HEK293 (cell line): ENCODE measurements at regions not wholly inside any gene's neighbourhood (a gene's known extent, or its start where the extent isn't known, plus 50 kb on each side); places are given as distances from the start of the nearest gene placed in this dataset.

Source experiments
- CTCF ChIA-PET: fragments of 350-600 bp; formaldehyde crosslinking; extraction: SDS; loops from one replicate; lab custom pipeline; 2021; ENCODE audit warnings: antibody characterized with exemption; lab: Yijun Ruan, JAX
- POLR2A ChIA-PET: fragments of 300-600 bp; formaldehyde crosslinking; extraction: SDS; loops from one replicate; lab custom pipeline; 2020; ENCODE audit warnings: antibody characterized with exemption, inconsistent platforms; lab: Yijun Ruan, JAX
- H3K27ac ChIP-seq: fragments of 200-500 bp; sonication (Bioruptor generic); 2 replicates; pipeline ENCODE4 v1.5.1; 2014; ENCODE audit warnings: low read depth, low read length, control low read depth, inconsistent platforms; ENCODE audit errors: extremely low read depth
- H3K36me3 ChIP-seq, 2 experiments: fragments of 200-500 bp in 1 of 2; sonication (Bioruptor generic) in 1 of 2; 1 replicate in 1 of 2; 2 replicates in 1 of 2; pipeline ENCODE4 v1.5.1; 2014 to 2017; ENCODE audit warnings: inconsistent platforms in 2 of 2, low read length in 2 of 2; ENCODE audit not compliant: control insufficient read depth in 2 of 2, insufficient read depth in 1 of 2
- H3K4me1 ChIP-seq: fragments of 200-500 bp; sonication (Bioruptor generic); 2 replicates; pipeline ENCODE4 v1.5.1; 2014; ENCODE audit warnings: mild to moderate bottlenecking, low read length, inconsistent platforms; ENCODE audit not compliant: control insufficient read depth, insufficient read depth
- H3K4me3 ChIP-seq: 2 replicates; pipeline ENCODE4 v1.5.1; 2011; ENCODE audit warnings: low read depth, mild to moderate bottlenecking, control low read depth, low read length, moderate library complexity
- H3K9me3 ChIP-seq: fragments of 200-500 bp; sonication (Bioruptor generic); 2 replicates; pipeline ENCODE4 v1.5.1; 2014; ENCODE audit warnings: low read depth, low read length, inconsistent platforms; ENCODE audit not compliant: control insufficient read depth, insufficient read depth
- EGR2 ChIP-seq: fragments of 450-650 bp; formaldehyde crosslinking; IDR thresholded peaks from 2 replicates; pipeline ENCODE4 v1.5.1; 2016; ENCODE audit warnings: low read depth, missing biosample characterization, missing genetic modification characterization
- KLF16 ChIP-seq: fragments of 450-650 bp; formaldehyde crosslinking; IDR thresholded peaks from 2 replicates; pipeline ENCODE4 v1.5.1; 2017; ENCODE audit warnings: missing biosample characterization, missing genetic modification characterization
- KLF9 ChIP-seq: fragments of 450-650 bp; formaldehyde crosslinking; IDR thresholded peaks from 2 replicates; pipeline ENCODE4 v1.5.1; 2016; ENCODE audit warnings: missing biosample characterization, missing genetic modification characterization, low read depth
- MEIS1 ChIP-seq: sonication (generic); formaldehyde crosslinking; IDR thresholded peaks from 2 replicates; pipeline ENCODE4 v1.8.1; 2022; ENCODE audit warnings: missing genetic modification reagents, mild to moderate bottlenecking, borderline replicate concordance
- MYNN ChIP-seq: fragments of 450-650 bp; formaldehyde crosslinking; IDR thresholded peaks from 2 replicates; pipeline ENCODE4 v1.5.1; 2016; ENCODE audit warnings: missing biosample characterization, missing genetic modification characterization, borderline replicate concordance
- SCRT1 ChIP-seq: fragments of 450-650 bp; formaldehyde crosslinking; IDR thresholded peaks from 2 replicates; pipeline ENCODE4 v1.5.1; 2016; ENCODE audit warnings: missing biosample characterization, missing genetic modification characterization, borderline replicate concordance
- SCRT2 ChIP-seq: fragments of 450-650 bp; formaldehyde crosslinking; IDR thresholded peaks from 2 replicates; pipeline ENCODE4 v1.5.1; 2016; ENCODE audit warnings: missing biosample characterization, missing genetic modification characterization
- TCF7L2 ChIP-seq: IDR thresholded peaks from 2 replicates; pipeline ENCODE4 v1.6.1; 2011; ENCODE audit warnings: low read depth, mild to moderate bottlenecking, inconsistent platforms, low read length, moderate library complexity, borderline replicate concordance
- TRIM28 ChIP-seq: IDR thresholded peaks from 2 replicates; pipeline ENCODE4 v1.6.1; 2011; ENCODE audit warnings: low read length, control low read depth, borderline replicate concordance
- ZBTB1 ChIP-seq: fragments of 450-650 bp; formaldehyde crosslinking; IDR thresholded peaks from 2 replicates; pipeline ENCODE4 v1.5.1; 2016; ENCODE audit warnings: missing biosample characterization, missing genetic modification characterization
- ZBTB21 ChIP-seq: fragments of 450-650 bp; formaldehyde crosslinking; IDR thresholded peaks from 2 replicates; pipeline ENCODE4 v1.5.1; 2017; ENCODE audit warnings: missing biosample characterization, missing genetic modification characterization
- ZBTB7A ChIP-seq: fragments of 450-650 bp; formaldehyde crosslinking; IDR thresholded peaks from 2 replicates; pipeline ENCODE4 v1.5.1; 2016; ENCODE audit warnings: low read depth, missing biosample characterization, missing genetic modification characterization
- ZFHX2 ChIP-seq: fragments of 450-650 bp; formaldehyde crosslinking; conservative IDR thresholded peaks from 2 replicates; pipeline ENCODE4 v1.5.1; 2016; ENCODE audit warnings: missing biosample characterization, missing genetic modification characterization
- ZFP3 ChIP-seq: fragments of 450-650 bp; formaldehyde crosslinking; IDR thresholded peaks from 2 replicates; pipeline ENCODE4 v1.5.1; 2016; ENCODE audit warnings: low read depth, missing biosample characterization, missing genetic modification characterization
- ZNF174 ChIP-seq: fragments of 450-650 bp; formaldehyde crosslinking; IDR thresholded peaks from 2 replicates; pipeline ENCODE4 v1.5.0; 2017; ENCODE audit warnings: missing biosample characterization, mild to moderate bottlenecking, missing genetic modification characterization
- ZNF202 ChIP-seq: fragments of 450-650 bp; formaldehyde crosslinking; IDR thresholded peaks from 2 replicates; pipeline ENCODE4 v1.5.1; 2016; ENCODE audit warnings: missing biosample characterization, missing genetic modification characterization, borderline replicate concordance
- ZNF292 ChIP-seq: fragments of 450-650 bp; formaldehyde crosslinking; IDR thresholded peaks from 2 replicates; pipeline ENCODE4 v1.5.1; 2016; ENCODE audit warnings: low read depth, missing biosample characterization, missing genetic modification characterization, borderline replicate concordance
- ZNF366 ChIP-seq: fragments of 450-650 bp; formaldehyde crosslinking; conservative IDR thresholded peaks from 2 replicates; pipeline ENCODE4 v1.5.1; 2016; ENCODE audit warnings: missing biosample characterization, missing genetic modification characterization
- ZNF473 ChIP-seq: fragments of 450-650 bp; formaldehyde crosslinking; IDR thresholded peaks from 2 replicates; pipeline ENCODE4 v1.5.1; 2017; ENCODE audit warnings: missing biosample characterization, missing genetic modification characterization
- ZNF626 ChIP-seq: fragments of 450-650 bp; sonication (Bioruptor Pico); formaldehyde crosslinking; IDR thresholded peaks from 2 replicates; pipeline ENCODE4 v1.5.1; 2018; ENCODE audit warnings: missing biosample characterization, missing genetic modification characterization, inconsistent platforms
- ZNF776 ChIP-seq: fragments of 450-650 bp; formaldehyde crosslinking; IDR thresholded peaks from 2 replicates; pipeline ENCODE4 v1.5.0; 2017; ENCODE audit warnings: missing biosample characterization, missing genetic modification characterization, borderline replicate concordance
- ZNF777 ChIP-seq: fragments of 450-650 bp; formaldehyde crosslinking; IDR thresholded peaks from 2 replicates; pipeline ENCODE4 v1.5.1; 2017; ENCODE audit warnings: missing biosample characterization, missing genetic modification characterization, borderline replicate concordance
- ZSCAN23 ChIP-seq: fragments of 450-650 bp; formaldehyde crosslinking; IDR thresholded peaks from 2 replicates; pipeline ENCODE4 v1.5.1; 2016; ENCODE audit warnings: missing biosample characterization, missing genetic modification characterization
- TF ChIP-seq, protein P1 (sequence below): fragments of 450-650 bp; formaldehyde crosslinking; IDR thresholded peaks from 2 replicates; pipeline ENCODE4 v1.5.1; 2017; ENCODE audit warnings: missing biosample characterization, missing genetic modification characterization
- TF ChIP-seq, protein P2 (sequence below): fragments of 450-650 bp; formaldehyde crosslinking; IDR thresholded peaks from 2 replicates; pipeline ENCODE4 v1.5.1; 2017; ENCODE audit warnings: missing biosample characterization, missing genetic modification characterization
- TF ChIP-seq, protein P3 (sequence below): fragments of 450-650 bp; formaldehyde crosslinking; IDR thresholded peaks from 2 replicates; pipeline ENCODE4 v1.5.1; 2016; ENCODE audit warnings: missing biosample characterization, missing genetic modification characterization, borderline replicate concordance

DNA sequence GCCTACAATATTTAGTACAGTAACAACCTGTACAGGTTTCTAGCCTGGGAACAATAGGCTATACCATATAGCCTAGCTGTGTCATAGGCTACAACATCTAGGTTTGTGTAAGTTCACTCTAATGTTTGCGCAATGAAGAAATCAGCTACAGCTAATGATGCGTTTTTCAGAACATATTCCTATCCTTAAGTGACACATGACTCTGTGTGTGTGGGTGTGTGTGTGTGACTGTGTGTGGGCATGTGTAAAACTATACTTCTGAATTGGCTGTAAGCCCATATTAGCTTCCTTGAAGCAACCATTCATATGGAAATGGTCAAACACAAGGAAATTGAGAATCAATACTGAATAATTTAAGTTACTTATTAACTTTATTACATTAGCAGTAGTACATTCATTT, 120.8 kb upstream of the SULT1C3 start:
- ChIA-PET POLR2A (no interaction called here), CTCF (no interaction called here)
- H3K4me3 ChIP-seq, result no peak overlapping the region
- H3K9me3 ChIP-seq, result no peaks in the 10 kb centered on the region
- no peaks in the 10 kb centered on the region for H3K36me3 ChIP-seq
- H3K4me1 ChIP-seq, result no peaks in the 10 kb centered on the region
- no peak overlapping the region for H3K27ac ChIP-seq
- TF ChIP-seq EGR2 (tag by site-specific recombination) (peak; percentile 37; the same call in 1 of the 2 replicates), ZBTB7A (no peak), SCRT2 (no peak), ZNF777 (tag by site-specific recombination) (no peak), TCF7L2 (no peak), ZSCAN23 (tag by site-specific recombination) (no peak), ZFHX2 (tag by site-specific recombination) (0 out of 2 replicates have a peak, but pooled peaks have one; percentile 17)
- TF ChIP-seq, all 188 proteins: peak for 2

DNA sequence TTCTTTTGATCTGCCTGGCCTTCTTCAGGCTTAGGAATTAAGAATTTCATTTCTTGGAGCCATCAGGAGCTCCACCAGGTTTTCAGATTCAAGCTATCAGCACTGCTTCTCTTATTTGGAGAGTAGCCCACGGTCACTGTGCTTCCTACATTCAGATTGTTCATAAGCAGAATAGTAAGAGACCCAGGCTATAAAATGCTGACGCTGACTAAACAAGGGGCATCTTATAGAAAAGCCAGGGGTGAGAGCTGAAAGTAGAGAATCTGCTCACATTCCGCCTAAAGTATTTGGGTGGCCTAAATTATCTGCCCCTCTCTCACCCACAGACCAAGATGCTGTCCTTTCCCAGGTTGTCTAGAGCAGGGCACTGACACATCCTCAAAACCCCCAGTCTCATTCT, 120.3 kb upstream of the SULT1C3 start:
- no peak for TF ChIP-seq MEIS1 (CRISPR knock-in tag)
- TF ChIP-seq ZNF174 (tag by site-specific recombination), result no peak
- no peak for TF ChIP-seq KLF16 (tag by site-specific recombination)
- TF ChIP-seq, protein P1, sequence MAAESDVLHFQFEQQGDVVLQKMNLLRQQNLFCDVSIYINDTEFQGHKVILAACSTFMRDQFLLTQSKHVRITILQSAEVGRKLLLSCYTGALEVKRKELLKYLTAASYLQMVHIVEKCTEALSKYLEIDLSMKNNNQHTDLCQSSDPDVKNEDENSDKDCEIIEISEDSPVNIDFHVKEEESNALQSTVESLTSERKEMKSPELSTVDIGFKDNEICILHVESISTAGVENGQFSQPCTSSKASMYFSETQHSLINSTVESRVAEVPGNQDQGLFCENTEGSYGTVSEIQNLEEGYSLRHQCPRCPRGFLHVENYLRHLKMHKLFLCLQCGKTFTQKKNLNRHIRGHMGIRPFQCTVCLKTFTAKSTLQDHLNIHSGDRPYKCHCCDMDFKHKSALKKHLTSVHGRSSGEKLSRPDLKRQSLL (tag by site-specific recombination), result no peak
- TF ChIP-seq ZNF776 (tag by site-specific recombination), result no peak
- TF ChIP-seq ZBTB21 (tag by site-specific recombination), result no peak
- no peak for TF ChIP-seq SCRT1 (tag by site-specific recombination)
- TF ChIP-seq, protein P2, sequence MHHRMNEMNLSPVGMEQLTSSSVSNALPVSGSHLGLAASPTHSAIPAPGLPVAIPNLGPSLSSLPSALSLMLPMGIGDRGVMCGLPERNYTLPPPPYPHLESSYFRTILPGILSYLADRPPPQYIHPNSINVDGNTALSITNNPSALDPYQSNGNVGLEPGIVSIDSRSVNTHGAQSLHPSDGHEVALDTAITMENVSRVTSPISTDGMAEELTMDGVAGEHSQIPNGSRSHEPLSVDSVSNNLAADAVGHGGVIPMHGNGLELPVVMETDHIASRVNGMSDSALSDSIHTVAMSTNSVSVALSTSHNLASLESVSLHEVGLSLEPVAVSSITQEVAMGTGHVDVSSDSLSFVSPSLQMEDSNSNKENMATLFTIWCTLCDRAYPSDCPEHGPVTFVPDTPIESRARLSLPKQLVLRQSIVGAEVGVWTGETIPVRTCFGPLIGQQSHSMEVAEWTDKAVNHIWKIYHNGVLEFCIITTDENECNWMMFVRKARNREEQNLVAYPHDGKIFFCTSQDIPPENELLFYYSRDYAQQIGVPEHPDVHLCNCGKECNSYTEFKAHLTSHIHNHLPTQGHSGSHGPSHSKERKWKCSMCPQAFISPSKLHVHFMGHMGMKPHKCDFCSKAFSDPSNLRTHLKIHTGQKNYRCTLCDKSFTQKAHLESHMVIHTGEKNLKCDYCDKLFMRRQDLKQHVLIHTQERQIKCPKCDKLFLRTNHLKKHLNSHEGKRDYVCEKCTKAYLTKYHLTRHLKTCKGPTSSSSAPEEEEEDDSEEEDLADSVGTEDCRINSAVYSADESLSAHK, result no peak
- TF ChIP-seq, all 188 proteins: peak for 0

DNA sequence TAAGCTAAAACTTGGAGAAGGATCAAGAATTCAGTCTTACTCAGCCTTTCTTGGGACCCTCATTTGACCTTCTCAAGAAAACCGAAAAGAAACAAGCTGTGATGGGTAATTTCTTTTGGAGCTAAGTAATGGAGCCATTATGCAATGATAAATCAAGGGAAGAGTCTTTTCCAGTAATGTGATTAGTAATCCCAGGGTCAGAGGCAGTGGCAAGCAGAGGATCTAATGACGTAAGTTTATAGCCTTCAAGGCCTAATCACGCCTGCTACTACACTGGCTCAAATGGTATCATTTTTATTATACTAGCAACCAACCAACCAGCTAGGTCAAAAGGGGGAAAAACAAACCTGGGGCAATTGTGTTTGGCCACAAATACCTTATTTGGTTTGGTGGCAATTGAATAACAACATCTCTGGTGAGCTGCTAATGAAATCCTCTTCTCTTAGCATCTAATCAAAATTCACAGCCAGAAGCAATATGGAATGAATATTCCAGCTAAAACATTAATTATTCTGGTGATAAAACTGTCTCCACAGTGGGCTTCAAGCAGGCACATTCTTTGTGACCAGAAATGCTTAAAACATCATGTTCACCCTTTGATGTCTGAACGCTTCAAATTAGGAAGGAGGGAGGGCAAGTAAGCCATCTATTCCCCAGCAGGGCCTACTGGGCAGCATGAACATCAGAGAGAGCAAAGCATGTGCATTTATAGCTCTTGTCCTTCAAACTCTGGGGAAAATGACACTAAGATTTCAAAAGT, 114.9 kb upstream of the SULT1C3 start:
- H3K9me3 ChIP-seq, result no peaks in the 10 kb centered on the region
- no peaks in the 10 kb centered on the region for H3K4me1 ChIP-seq
- no peaks in the 10 kb centered on the region for H3K36me3 ChIP-seq
- TF ChIP-seq ZBTB1 (tag by site-specific recombination), result no peak
- no peak for TF ChIP-seq ZNF202 (tag by site-specific recombination)
- TF ChIP-seq ZFP3, result no peak
- no peak for TF ChIP-seq KLF9 (tag by site-specific recombination)
- TF ChIP-seq ZNF626 (tag by site-specific recombination), result no peak
- TF ChIP-seq, protein P3, sequence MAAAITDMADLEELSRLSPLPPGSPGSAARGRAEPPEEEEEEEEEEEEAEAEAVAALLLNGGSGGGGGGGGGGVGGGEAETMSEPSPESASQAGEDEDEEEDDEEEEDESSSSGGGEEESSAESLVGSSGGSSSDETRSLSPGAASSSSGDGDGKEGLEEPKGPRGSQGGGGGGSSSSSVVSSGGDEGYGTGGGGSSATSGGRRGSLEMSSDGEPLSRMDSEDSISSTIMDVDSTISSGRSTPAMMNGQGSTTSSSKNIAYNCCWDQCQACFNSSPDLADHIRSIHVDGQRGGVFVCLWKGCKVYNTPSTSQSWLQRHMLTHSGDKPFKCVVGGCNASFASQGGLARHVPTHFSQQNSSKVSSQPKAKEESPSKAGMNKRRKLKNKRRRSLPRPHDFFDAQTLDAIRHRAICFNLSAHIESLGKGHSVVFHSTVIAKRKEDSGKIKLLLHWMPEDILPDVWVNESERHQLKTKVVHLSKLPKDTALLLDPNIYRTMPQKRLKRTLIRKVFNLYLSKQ, result no peak
- no peak for TF ChIP-seq ZNF473
- TF ChIP-seq TRIM28, result no peak
- TF ChIP-seq ZNF292 (tag by site-specific recombination), result no peak
- TF ChIP-seq ZNF366, result no peak
- TF ChIP-seq MYNN, result no peak
- ChIA-PET POLR2A (no interaction called here), CTCF (no interaction called here)
- H3K4me3 ChIP-seq, result no peak overlapping the region
- H3K27ac ChIP-seq, result no peak overlapping the region

More for the DNA sequence above, 120.3 kb upstream of the SULT1C3 start:
- ChIA-PET POLR2A (no interaction called here), CTCF (interaction anchor here (0.7 kb wide), 1 partner anchor 74 kb away, joined by 5 read pairs; no protein-coding TSS in a partner anchor)
- Histone ChIP-seq H3K4me1 (no peaks in the 10 kb centered on the region), H3K9me3 (no peaks in the 10 kb centered on the region), H3K4me3 (no peak overlapping the region), H3K36me3 (no peaks in the 10 kb centered on the region), H3K27ac (no peak overlapping the region)
